GM19455 (cell line): ENCODE measurements at regions not wholly inside any gene's neighbourhood (a gene's known extent, or its start where the extent isn't known, plus 50 kb on each side); places are given as distances from the start of the nearest gene placed in this dataset.
"Not testable (repeated sequence)": the region's sequence is repeated elsewhere in the genome, so short reads cannot be mapped to it uniquely, and the experiment has no call there.

Experiments
- ATAC-seq: cut with Tn5 transposase; IDR thresholded peaks from one replicate; pipeline ENCODE4 v1.9.1; 2021; ENCODE audit not compliant: unreplicated experiment

GRCh38 chr2:131584380-131584779 is 56.7 kb downstream of the CCDC74A start:
- ATAC-seq, result no peak

DNA sequence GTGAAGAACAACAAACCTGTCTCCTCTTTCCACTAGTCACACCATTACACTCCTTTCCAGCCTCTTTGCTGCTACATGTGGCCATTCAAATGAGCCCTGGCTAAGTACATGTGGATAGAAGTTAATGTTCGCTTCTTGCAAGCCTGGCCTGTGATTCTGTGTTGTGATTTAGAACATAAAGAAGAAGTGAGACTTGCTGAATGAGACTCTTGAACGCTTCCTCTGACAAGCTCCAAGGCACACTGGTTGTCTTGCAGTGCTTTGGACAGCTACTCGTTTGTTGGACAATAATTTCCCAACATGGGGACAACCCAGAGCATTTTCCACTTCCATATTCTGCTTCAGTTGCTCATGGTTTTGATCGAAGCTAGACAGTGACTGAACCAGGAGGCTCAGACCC is 57.3 kb downstream of the CCDC74A start:
- ATAC-seq, result peak; percentile 53

DNA sequence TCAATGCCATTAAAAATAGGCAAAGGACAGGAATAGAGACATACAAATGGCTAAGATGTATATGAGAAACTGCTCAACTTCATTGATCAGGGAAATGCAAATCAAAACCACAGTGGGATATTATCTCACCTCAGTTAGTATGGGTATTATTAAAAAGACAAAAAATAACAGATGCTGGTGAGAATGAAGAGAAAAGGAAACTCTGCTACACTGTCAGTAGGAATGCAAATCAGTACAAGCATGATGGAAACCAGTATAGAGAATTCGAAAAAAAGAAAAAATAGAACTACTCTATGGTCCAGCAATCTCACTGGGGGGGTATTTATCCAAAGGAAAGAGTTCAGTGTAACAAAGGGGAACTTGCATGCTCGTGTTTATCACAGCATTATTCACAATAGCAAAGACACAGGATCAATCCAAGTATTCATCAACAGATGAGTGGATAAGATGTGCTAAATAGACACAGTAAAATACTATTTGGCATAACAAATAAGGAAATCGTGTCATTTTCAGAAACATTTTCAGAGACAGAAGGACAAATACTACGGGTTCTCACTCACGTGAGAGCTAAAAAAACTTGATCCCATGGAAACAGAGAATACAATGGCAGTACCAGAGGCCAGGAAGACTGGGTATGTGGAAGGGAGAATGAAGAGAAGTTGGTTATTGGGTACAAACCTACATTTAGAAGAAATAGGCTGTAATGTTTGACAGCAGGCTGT is 60.6 kb downstream of the CCDC74A start:
- peak; percentile 82 for ATAC-seq

- ATAC-seq, result not testable (repeated sequence)
These were observed 61.4 kb downstream of the CCDC74A start for GRCh38 chr2:131589126-131589525.

DNA sequence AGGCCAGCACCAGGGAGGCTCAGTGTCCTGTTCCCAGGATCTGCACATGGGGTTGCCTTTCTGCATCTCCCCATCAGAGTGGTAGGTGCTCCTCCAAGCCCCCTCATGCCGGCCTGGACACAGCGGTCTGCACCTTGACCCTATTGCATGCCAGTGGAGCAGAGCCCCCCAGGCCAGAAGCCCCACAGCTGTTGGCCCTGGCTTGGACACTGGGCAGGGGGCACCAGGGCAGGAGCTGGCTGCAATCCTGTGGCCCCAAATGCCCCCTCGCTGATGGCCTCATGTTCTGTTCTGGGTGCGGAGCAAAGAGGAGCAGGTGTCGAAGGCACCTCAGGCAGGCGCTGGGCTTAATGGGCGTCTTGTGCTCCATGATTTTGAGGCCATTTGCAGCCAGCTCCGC is 62.7 kb downstream of the CCDC74A start:
- ATAC-seq, result no peak

- ATAC-seq, result no peak
These were observed 63.2 kb downstream of the CCDC74A start for GRCh38 chr2:131590896-131591295.

DNA sequence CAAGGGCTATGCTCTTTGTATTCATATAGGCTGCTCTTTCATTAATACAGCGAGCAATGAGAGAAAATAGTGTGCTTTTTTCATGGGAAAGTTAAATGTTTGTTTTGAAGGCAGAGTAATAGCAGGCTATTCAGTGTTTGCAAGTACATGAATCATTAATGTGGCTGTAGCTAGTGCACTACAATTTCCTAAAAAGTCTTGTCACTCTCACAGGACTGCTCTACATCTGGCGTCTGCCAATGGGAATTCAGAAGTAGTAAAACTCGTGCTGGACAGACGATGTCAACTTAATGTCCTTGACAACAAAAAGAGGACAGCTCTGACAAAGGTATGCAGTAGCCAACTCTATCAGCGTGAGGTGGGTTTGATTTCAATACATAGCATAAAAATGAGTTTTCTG is 68.9 kb downstream of the CCDC74A start:
- not testable (repeated sequence) for ATAC-seq

DNA sequence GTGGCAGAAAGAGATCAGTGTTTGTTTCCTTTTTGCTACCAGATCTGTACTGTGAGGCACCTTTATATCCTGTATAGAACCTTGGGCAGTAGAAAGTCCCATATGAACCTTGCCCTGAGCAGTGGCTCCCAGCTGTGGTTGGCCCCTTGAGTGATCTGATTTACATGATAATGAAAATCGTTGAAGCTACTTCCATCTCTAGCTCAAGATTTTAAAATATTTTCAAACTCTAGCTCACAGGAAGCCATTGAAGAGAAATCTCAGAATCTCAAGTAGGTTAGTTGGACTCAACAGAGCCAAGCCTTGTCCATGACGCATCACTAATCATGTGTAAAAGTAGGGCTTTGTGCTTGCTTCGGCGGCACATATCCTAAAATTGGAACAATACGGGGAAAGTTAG is 74.8 kb downstream of the CCDC74A start:
- ATAC-seq, result not testable (repeated sequence)

- not testable (repeated sequence) for ATAC-seq
These were observed 77.0 kb downstream of the CCDC74A start for GRCh38 chr2:131604652-131605051.

- not testable (repeated sequence) for ATAC-seq
These were observed 78.7 kb downstream of the CCDC74A start for GRCh38 chr2:131606366-131606765.

- ATAC-seq, result not testable (repeated sequence)
These were observed 79.4 kb downstream of the CCDC74A start for GRCh38 chr2:131607056-131607455.

DNA sequence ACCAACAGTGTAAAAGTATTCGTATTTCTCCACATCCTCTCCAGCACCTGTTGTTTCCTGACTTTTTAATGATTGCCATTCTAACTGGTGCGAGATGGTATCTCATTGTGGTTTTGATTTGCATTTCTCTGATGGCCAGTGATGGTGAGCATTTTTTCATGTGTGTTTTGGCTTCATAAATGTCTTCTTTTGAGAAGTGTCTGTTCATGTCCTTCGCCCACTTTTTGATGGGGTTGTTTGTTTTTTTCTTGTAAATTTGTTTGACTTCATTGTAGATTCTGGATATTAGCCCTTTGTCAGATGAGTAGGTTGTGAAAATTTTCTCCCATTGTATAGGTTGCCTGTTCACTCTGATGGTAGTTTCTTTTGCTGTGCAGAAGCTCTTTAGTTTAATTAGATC is 86.9 kb downstream of the CCDC74A start:
- ATAC-seq, result not testable (repeated sequence)

DNA sequence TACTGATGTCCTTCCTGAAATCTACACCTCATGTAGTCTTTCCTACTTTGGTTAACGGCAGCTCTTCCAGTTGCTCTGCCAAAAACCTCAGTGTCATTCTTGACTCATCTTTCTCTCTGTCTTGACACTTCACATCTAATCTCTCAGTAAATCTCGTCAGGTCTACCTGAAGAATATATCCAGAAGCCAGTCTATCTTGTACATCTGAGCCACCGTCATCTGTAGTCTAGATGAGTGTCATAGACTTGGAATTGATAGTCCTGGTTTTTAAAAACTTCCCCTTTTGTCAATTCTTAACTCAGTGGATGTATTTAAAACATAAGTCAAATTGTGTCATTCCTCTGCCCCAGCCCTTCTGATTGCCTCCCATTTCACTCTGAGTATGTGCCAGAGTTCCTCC is 90.6 kb downstream of the CCDC74A start:
- not testable (repeated sequence) for ATAC-seq

- ATAC-seq, result not testable (repeated sequence)
These were observed 95.2 kb downstream of the CCDC74A start for GRCh38 chr2:131622874-131623273.

GRCh38 chr2:131626011-131626410 is 98.3 kb downstream of the CCDC74A start:
- ATAC-seq, result not testable (repeated sequence)

DNA sequence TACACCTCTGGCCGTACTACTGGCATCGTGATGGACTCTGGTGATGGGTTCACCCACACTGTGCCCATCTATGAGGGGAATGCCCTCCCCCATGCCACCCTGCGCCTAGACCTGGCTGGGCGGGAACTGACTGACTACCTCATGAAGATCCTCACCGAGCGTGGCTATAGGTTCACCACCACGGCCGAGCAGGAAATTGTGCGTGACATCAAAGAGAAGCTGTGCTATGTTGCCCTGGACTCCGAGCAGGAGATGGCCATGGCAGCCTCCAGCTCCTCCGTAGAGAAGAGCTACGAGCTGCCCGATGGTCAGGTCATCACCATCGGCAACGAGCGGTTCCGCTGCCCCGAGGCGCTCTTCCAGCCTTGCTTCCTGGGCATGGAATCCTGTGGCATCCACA is 98.9 kb downstream of the CCDC74A start:
- not testable (repeated sequence) for ATAC-seq

- not testable (repeated sequence) for ATAC-seq
These were observed 100.1 kb downstream of the CCDC74A start for GRCh38 chr2:131627777-131628176.

DNA sequence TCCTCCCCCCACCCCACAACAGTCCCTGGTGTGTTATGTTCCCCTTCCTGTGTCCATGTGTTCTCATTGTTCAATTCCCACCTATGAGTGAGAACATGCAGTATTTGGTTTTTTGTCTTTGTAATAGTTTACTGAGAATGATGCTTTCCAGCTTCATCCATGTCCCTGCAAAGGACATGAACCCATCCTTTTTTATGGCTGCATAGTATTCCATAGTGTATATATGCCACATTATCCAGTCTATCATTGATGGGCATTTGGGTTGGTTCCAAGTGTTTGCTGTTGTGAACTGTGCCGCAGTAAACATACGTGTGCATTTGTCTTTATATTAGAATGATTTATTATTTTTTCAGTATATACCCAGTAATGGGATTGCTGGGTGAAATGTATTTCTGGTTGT is 104.0 kb downstream of the CCDC74A start:
- not testable (repeated sequence) for ATAC-seq

- not testable (repeated sequence) for ATAC-seq
These were observed 105.7 kb downstream of the CCDC74A start for GRCh38 chr2:131633405-131633804.

DNA sequence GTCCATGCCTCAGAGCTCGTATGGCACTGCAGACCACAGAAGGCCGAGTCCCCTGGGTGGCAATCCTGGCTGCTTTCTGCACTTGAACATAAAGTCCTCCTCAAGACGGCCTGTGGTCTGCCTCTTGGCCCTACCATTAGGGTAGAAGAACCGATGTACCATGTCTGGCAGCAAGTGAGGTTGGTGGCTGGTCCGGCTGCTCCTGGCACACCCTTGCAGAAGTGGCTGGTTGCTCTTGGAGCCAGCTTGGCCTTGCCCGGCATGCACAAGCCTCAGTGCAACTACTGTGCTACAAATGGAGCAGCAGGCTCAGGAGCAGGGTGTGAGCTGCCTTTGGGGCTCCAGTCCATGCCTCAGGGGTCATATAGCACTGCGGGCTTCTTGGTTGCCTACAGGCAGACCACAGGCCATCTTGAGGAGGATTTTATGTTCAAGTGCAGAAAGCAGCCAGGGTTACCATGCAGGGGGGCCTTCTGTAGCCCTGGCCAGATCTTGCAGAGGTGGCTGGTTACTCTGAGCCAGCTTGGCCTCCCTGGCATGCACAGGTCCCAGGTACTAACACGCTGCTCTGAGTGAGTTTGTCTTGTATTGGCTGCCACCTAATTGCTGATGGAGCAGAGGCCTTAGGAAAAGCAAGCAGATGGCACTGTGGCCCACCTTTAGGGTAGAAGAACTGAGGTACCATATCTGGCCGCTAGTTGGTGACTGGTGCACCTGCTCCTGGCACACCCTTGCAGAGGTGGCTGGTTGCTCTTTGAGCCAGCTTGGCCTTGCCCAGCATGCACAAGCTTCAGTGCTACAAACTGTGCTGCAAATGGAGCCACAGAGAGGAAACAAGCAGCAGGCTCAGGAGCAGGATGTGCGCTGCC is 106.4 kb downstream of the CCDC74A start:
- not testable (repeated sequence) for ATAC-seq

GRCh38 chr2:131635611-131636010 is 107.9 kb downstream of the CCDC74A start:
- ATAC-seq, result no peak
